KMS-11 (cell line): ENCODE measurements at regions not wholly inside any gene's neighbourhood (a gene's known extent, or its start where the extent isn't known, plus 50 kb on each side); places are given as distances from the start of the nearest gene placed in this dataset.

Experiments
- H2AFZ ChIP-seq: fragments of 200-600 bp; sonication (generic); 2 replicates; pipeline ENCODE4 v1.6.1; 2016; ENCODE audit warnings: antibody characterized with exemption, mixed run types, low read depth
- H3K27ac ChIP-seq: fragments of 200-600 bp; sonication (generic); 2 replicates; pipeline ENCODE4 v1.6.1; 2016; ENCODE audit warnings: mild to moderate bottlenecking, mixed run types
- H3K27me3 ChIP-seq: fragments of 200-600 bp; sonication (generic); 2 replicates; pipeline ENCODE4 v1.6.1; 2017; ENCODE audit warnings: mild to moderate bottlenecking, low read depth, mixed run types, moderate library complexity; ENCODE audit not compliant: insufficient read depth
- H3K36me3 ChIP-seq: fragments of 200-600 bp; sonication (generic); 2 replicates; pipeline ENCODE4 v1.6.1; 2017; ENCODE audit warnings: mild to moderate bottlenecking, mixed run types; ENCODE audit not compliant: insufficient read depth
- H3K4me1 ChIP-seq: fragments of 200-600 bp; sonication (generic); 2 replicates; pipeline ENCODE4 v1.6.1; 2016; ENCODE audit warnings: mild to moderate bottlenecking, low read depth, mixed run types; ENCODE audit not compliant: poor library complexity, severe bottlenecking
- H3K4me2 ChIP-seq: fragments of 200-600 bp; sonication (generic); 2 replicates; pipeline ENCODE4 v1.7.0; 2016; ENCODE audit warnings: mild to moderate bottlenecking, mixed run types
- H3K4me3 ChIP-seq: fragments of 200-600 bp; sonication (generic); IDR thresholded peaks from 2 replicates; pipeline ENCODE4 v1.6.1; 2017; ENCODE audit warnings: low read depth, low read length, mixed read lengths; ENCODE audit not compliant: insufficient read depth
- H3K79me2 ChIP-seq: fragments of 200-600 bp; sonication (generic); 2 replicates; pipeline ENCODE4 v1.6.1; 2016; ENCODE audit warnings: low read depth, mixed run types; ENCODE audit not compliant: insufficient read depth
- H3K9ac ChIP-seq: fragments of 200-600 bp; sonication (generic); 2 replicates; pipeline ENCODE4 v1.6.1; 2016; ENCODE audit warnings: mild to moderate bottlenecking, mixed run types
- H4K20me1 ChIP-seq: fragments of 200-600 bp; sonication (generic); 2 replicates; pipeline ENCODE4 v1.6.1; 2016; ENCODE audit warnings: mild to moderate bottlenecking, mixed run types; ENCODE audit not compliant: insufficient read depth
- CTCF ChIP-seq: fragments of 200-600 bp; sonication (generic); conservative IDR thresholded peaks from 2 replicates; pipeline ENCODE4 v1.6.1; 2017; ENCODE audit warnings: low read depth, mild to moderate bottlenecking, antibody characterized with exemption, low read length, moderate library complexity, mixed read lengths

GRCh38 chr9:110069326-110070248, 138.4 kb downstream of the C9orf152 start:
- Histone ChIP-seq H3K9ac (no peak overlapping the region), H3K27ac (no peak overlapping the region), H3K27me3 (no peaks in the 10 kb centered on the region), H3K36me3 (no peaks in the 10 kb centered on the region), H4K20me1 (peaks cover 26% of the 10 kb centered on the region), H3K4me1 (peaks cover 69% of the 10 kb centered on the region), H3K4me3 (no peak overlapping the region), H2AFZ (no peak overlapping the region), H3K79me2 (peaks cover 99% of the 10 kb centered on the region), H3K4me2 (no peak overlapping the region)
- no peak for TF ChIP-seq CTCF

GRCh38 chr9:110072597-110073355, 135.2 kb downstream of the C9orf152 start:
- peaks cover 5% of the 10 kb centered on the region; the same call in 1 of the 2 replicates for H4K20me1 ChIP-seq
- TF ChIP-seq CTCF, result no peak
- no peaks in the 10 kb centered on the region for H3K27me3 ChIP-seq
- H3K36me3 ChIP-seq, result no peaks in the 10 kb centered on the region
- peaks cover 49% of the 10 kb centered on the region for H3K4me1 ChIP-seq
- no peak overlapping the region for H3K9ac ChIP-seq
- peaks cover 100% of the 10 kb centered on the region for H3K79me2 ChIP-seq
- no peak overlapping the region for H3K4me2 ChIP-seq
- no peak overlapping the region for H3K27ac ChIP-seq
- H3K4me3 ChIP-seq, result no peak overlapping the region
- no peak overlapping the region for H2AFZ ChIP-seq

- Histone ChIP-seq H3K27me3 (no peaks in the 10 kb centered on the region), H3K9ac (no peak overlapping the region), H3K36me3 (peaks cover 2% of the 10 kb centered on the region; the same call in 1 of the 2 replicates), H3K4me3 (no peak overlapping the region), H4K20me1 (peaks cover 5% of the 10 kb centered on the region; the same call in 1 of the 2 replicates), H3K27ac (no peak overlapping the region), H3K4me1 (peaks cover 48% of the 10 kb centered on the region), H3K79me2 (peaks cover 100% of the 10 kb centered on the region), H2AFZ (no peak overlapping the region), H3K4me2 (no peak overlapping the region)
- no peak for TF ChIP-seq CTCF
Measured at GRCh38 chr9:110073356-110073905, 134.5 kb downstream of the C9orf152 start.

GRCh38 chr9:110076894-110077725, 130.8 kb downstream of the C9orf152 start:
- peaks cover 100% of the 10 kb centered on the region for H3K79me2 ChIP-seq
- no peak overlapping the region for H3K4me3 ChIP-seq
- H3K9ac ChIP-seq, result no peak overlapping the region
- peaks cover 8% of the 10 kb centered on the region; the same call in 1 of the 2 replicates for H3K36me3 ChIP-seq
- no peak overlapping the region for H2AFZ ChIP-seq
- no peak for TF ChIP-seq CTCF
- no peaks in the 10 kb centered on the region for H3K27me3 ChIP-seq
- peaks cover 65% of the 10 kb centered on the region for H3K4me1 ChIP-seq
- no peak overlapping the region for H3K27ac ChIP-seq
- peaks cover 16% of the 10 kb centered on the region for H4K20me1 ChIP-seq
- H3K4me2 ChIP-seq, result no peak overlapping the region
